ENCODE measurements at regions not wholly inside any gene's neighbourhood (a gene's known extent, or its start where the extent isn't known, plus 50 kb on each side); places are given as distances from the start of the nearest gene placed in this dataset.

GRCh38 chr6:27188061-27188884 lies 59.2 kb upstream of the PRSS16 start (continued):
- no peak for TF ChIP-seq ZNF512 (CRISPR knock-in tag; IDR thresholded peaks at IDR 0.05)
- TF ChIP-seq HNF4G (IDR thresholded peaks at IDR 0.05; ENCODE audit: borderline replicate concordance, low read depth, low read length): no peak
- TF ChIP-seq HNF4G (CRISPR knock-in tag; IDR thresholded peaks at IDR 0.05; ENCODE audit: borderline replicate concordance, low read depth): no peak
- TF ChIP-seq ZNF605 (CRISPR knock-in tag; IDR thresholded peaks at IDR 0.05): 0 out of 2 replicates have a peak, but pooled peaks have one; percentile 38
- peak; percentile 2; the same call in 1 of the 2 replicates for TF ChIP-seq CEBPG (CRISPR knock-in tag; IDR thresholded peaks at IDR 0.05)
- TF ChIP-seq SP1 (IDR thresholded peaks at IDR 0.05): no peak
- no peak for TF ChIP-seq SP1 (CRISPR knock-in tag; IDR thresholded peaks at IDR 0.05)
- no peak for TF ChIP-seq EEA1 (CRISPR knock-in tag; IDR thresholded peaks at IDR 0.05; ENCODE audit: borderline replicate concordance)
- no peak for TF ChIP-seq ZNF563 (CRISPR knock-in tag; IDR thresholded peaks at IDR 0.05)
- 0 out of 2 replicates have a peak, but pooled peaks have one; percentile 22 for TF ChIP-seq KDM2A (CRISPR knock-in tag; IDR thresholded peaks at IDR 0.05; ENCODE audit: borderline replicate concordance, low read depth)
- TF ChIP-seq HBP1 (CRISPR knock-in tag; IDR thresholded peaks at IDR 0.05; ENCODE audit: low read depth): no peak
- no peak for TF ChIP-seq RXRB (CRISPR knock-in tag; IDR thresholded peaks at IDR 0.05; ENCODE audit: borderline replicate concordance)
- no peak for TF ChIP-seq CHD2 (IDR thresholded peaks at IDR 0.05; ENCODE audit: low read depth, low read length)
- no peak for TF ChIP-seq IKZF1 (IDR thresholded peaks at IDR 0.05)
- TF ChIP-seq TEAD3 (CRISPR knock-in tag; optimal IDR thresholded peaks at IDR 0.05; ENCODE audit: borderline replicate concordance): peak; percentile 14
- TF ChIP-seq, protein P1, sequence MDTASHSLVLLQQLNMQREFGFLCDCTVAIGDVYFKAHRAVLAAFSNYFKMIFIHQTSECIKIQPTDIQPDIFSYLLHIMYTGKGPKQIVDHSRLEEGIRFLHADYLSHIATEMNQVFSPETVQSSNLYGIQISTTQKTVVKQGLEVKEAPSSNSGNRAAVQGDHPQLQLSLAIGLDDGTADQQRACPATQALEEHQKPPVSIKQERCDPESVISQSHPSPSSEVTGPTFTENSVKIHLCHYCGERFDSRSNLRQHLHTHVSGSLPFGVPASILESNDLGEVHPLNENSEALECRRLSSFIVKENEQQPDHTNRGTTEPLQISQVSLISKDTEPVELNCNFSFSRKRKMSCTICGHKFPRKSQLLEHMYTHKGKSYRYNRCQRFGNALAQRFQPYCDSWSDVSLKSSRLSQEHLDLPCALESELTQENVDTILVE (CRISPR knock-in tag; IDR thresholded peaks at IDR 0.05): no peak
- TF ChIP-seq ZNF589 (CRISPR knock-in tag; conservative IDR thresholded peaks at IDR 0.05): no peak
- no peak for TF ChIP-seq U2AF1 (optimal IDR thresholded peaks at IDR 0.05; ENCODE audit: low read depth, low read length)
- TF ChIP-seq IKZF4 (CRISPR knock-in tag; IDR thresholded peaks at IDR 0.05; ENCODE audit: borderline replicate concordance, low read depth, not compliant biosample characterization): no peak
- no peak for TF ChIP-seq ZNF382 (CRISPR knock-in tag; IDR thresholded peaks at IDR 0.05; ENCODE audit: borderline replicate concordance)
- TF ChIP-seq ZNF256 (CRISPR knock-in tag; conservative IDR thresholded peaks at IDR 0.05): no peak
- no peak for TF ChIP-seq ZNF510 (CRISPR knock-in tag; IDR thresholded peaks at IDR 0.05; ENCODE audit: low read depth)
- TF ChIP-seq NRL (CRISPR knock-in tag; IDR thresholded peaks at IDR 0.05; ENCODE audit: borderline replicate concordance): no peak
- TF ChIP-seq ZNF335 (CRISPR knock-in tag; IDR thresholded peaks at IDR 0.05): 0 out of 2 replicates have a peak, but pooled peaks have one; percentile 22
- TF ChIP-seq ZNF354B (CRISPR knock-in tag; IDR thresholded peaks at IDR 0.05): no peak
- no peak for TF ChIP-seq MEIS1 (CRISPR knock-in tag; IDR thresholded peaks at IDR 0.05; ENCODE audit: borderline replicate concordance)
- no peak for TF ChIP-seq RBM39 (IDR thresholded peaks at IDR 0.05; ENCODE audit: low read depth, low read length, poor library complexity, severe bottlenecking)
- no peak for TF ChIP-seq ESRRA (CRISPR knock-in tag; IDR thresholded peaks at IDR 0.05; ENCODE audit: low read depth)
- TF ChIP-seq ZNF263 (CRISPR knock-in tag; IDR thresholded peaks at IDR 0.05): 0 out of 2 replicates have a peak, but pooled peaks have one; percentile 22

Measured in HepG2 (cell line).